ENCODE measurements at regions not wholly inside any gene's neighbourhood (a gene's known extent, or its start where the extent isn't known, plus 50 kb on each side); places are given as distances from the start of the nearest gene placed in this dataset.

DNA sequence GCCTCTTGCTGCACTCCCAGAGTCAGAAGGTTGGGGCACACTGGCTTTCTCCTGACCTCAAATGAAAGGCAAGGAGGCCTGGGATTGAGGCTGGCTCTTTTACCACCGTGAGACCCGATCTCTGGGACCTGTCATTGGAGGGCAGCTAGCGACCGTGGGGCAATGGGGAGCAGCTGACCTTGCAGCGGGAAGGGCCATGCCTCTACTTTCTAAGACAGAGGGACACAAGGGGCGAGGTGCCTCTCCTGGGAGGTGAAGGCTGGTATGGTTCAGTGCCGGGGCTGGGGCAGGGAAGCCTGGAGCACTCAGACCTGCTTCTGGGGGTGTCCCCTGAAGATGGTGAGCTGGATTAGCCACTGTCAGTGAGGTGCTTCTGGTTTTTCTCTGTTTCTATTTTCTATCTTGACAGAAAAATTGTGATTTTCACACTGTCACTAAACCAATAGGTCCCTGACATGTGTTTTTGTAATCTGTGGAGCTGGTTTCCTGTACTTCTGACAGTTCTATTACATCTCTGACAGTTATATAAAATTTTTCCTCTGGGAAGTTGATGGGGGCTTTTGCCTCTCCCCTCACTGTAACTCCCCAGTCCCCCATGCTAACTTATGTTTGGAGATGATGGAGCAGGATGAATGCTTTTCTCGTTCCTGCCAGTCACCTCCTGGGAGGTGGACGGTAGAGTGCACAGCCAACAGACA is 340.8 kb downstream of the RPS24 start:
- no peak for TF ChIP-seq YY1 (IDR thresholded peaks at IDR 0.05; ENCODE audit: insufficient read depth, insufficient read length)
- TF ChIP-seq ZNF274 (IDR thresholded peaks at IDR 0.05; ENCODE audit: low read depth, low read length), result no peak
- TF ChIP-seq SUZ12 (IDR thresholded peaks at IDR 0.05; ENCODE audit: extremely low read depth, insufficient read depth, insufficient read length), result no peak
